ENCODE measurements at regions not wholly inside any gene's neighbourhood (a gene's known extent, or its start where the extent isn't known, plus 50 kb on each side); places are given as distances from the start of the nearest gene placed in this dataset.

GRCh38 chr15:96262097-96262496, 68.4 kb upstream of the NR2F2 start:
- TF ChIP-seq, protein P1, sequence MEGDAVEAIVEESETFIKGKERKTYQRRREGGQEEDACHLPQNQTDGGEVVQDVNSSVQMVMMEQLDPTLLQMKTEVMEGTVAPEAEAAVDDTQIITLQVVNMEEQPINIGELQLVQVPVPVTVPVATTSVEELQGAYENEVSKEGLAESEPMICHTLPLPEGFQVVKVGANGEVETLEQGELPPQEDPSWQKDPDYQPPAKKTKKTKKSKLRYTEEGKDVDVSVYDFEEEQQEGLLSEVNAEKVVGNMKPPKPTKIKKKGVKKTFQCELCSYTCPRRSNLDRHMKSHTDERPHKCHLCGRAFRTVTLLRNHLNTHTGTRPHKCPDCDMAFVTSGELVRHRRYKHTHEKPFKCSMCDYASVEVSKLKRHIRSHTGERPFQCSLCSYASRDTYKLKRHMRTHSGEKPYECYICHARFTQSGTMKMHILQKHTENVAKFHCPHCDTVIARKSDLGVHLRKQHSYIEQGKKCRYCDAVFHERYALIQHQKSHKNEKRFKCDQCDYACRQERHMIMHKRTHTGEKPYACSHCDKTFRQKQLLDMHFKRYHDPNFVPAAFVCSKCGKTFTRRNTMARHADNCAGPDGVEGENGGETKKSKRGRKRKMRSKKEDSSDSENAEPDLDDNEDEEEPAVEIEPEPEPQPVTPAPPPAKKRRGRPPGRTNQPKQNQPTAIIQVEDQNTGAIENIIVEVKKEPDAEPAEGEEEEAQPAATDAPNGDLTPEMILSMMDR (IDR thresholded peaks at IDR 0.05): no peak
- TF ChIP-seq POLR2A (IDR thresholded peaks at IDR 0.05): no peak
- TF ChIP-seq POLR2AphosphoS5 (IDR thresholded peaks at IDR 0.05): no peak
